H9 (cell line): ENCODE measurements at regions not wholly inside any gene's neighbourhood (a gene's known extent, or its start where the extent isn't known, plus 50 kb on each side); places are given as distances from the start of the nearest gene placed in this dataset.

Experiments used
- DNase-seq: peaks from one replicate; pipeline ENCODE4 v3.0.0-alpha.2; 2017
- H2AFZ ChIP-seq: one replicate; pipeline ENCODE4 v1.6.1; 2013; ENCODE audit warnings: mild to moderate bottlenecking, low read length, control low read depth, moderate library complexity
- H2AK5ac ChIP-seq: 2 replicates; pipeline ENCODE4 v1.6.1; 2013; ENCODE audit warnings: low read length, control low read depth, mixed read lengths; ENCODE audit not compliant: insufficient read length
- H2BK120ac ChIP-seq: one replicate; pipeline ENCODE4 v1.6.1; 2013; ENCODE audit warnings: low read depth, mild to moderate bottlenecking, low read length, control low read depth, inconsistent platforms; ENCODE audit not compliant: poor library complexity, severe bottlenecking
- H2BK12ac ChIP-seq: 2 replicates; pipeline ENCODE4 v1.6.1; 2013; ENCODE audit warnings: low read length, control low read depth, mixed read lengths, low read depth; ENCODE audit not compliant: insufficient read length
- H2BK15ac ChIP-seq: 2 replicates; pipeline ENCODE4 v1.6.1; 2013; ENCODE audit warnings: low read depth, low read length, control low read depth
- H2BK20ac ChIP-seq: one replicate; pipeline ENCODE4 v1.6.1; 2013; ENCODE audit warnings: low read depth, mild to moderate bottlenecking, low read length, control low read depth, inconsistent platforms; ENCODE audit not compliant: poor library complexity, severe bottlenecking
- H2BK5ac ChIP-seq: 2 replicates; pipeline ENCODE4 v1.6.1; 2013; ENCODE audit warnings: low read length, control low read depth, mixed read lengths; ENCODE audit not compliant: insufficient read length
- H3K14ac ChIP-seq: 2 replicates; pipeline ENCODE4 v1.6.1; 2013; ENCODE audit warnings: low read length, control low read depth; ENCODE audit not compliant: insufficient read depth
- H3K18ac ChIP-seq: 2 replicates; pipeline ENCODE4 v1.6.1; 2013; ENCODE audit warnings: low read depth, mild to moderate bottlenecking, mixed read lengths, low read length, control low read depth; ENCODE audit not compliant: insufficient read length
- H3K23ac ChIP-seq: 2 replicates; pipeline ENCODE4 v1.6.1; 2013; ENCODE audit warnings: low read length, control low read depth, mixed read lengths, low read depth; ENCODE audit not compliant: insufficient read length
- H3K23me2 ChIP-seq: 2 replicates; pipeline ENCODE4 v1.6.1; 2013; ENCODE audit warnings: low read depth, mild to moderate bottlenecking, mixed read lengths, low read length, control low read depth; ENCODE audit not compliant: insufficient read length, poor library complexity, severe bottlenecking
- H3K27ac ChIP-seq: 2 replicates; pipeline ENCODE4 v1.5.1; 2013; ENCODE audit warnings: low read length, control low read depth, mixed read lengths, low read depth; ENCODE audit not compliant: insufficient read length
- H3K27me3 ChIP-seq: 2 replicates; pipeline ENCODE4 v1.6.1; 2013; ENCODE audit warnings: low read length, control low read depth, inconsistent platforms; ENCODE audit not compliant: insufficient read depth
- H3K4ac ChIP-seq: 2 replicates; pipeline ENCODE4 v1.6.1; 2013; ENCODE audit warnings: low read depth, mild to moderate bottlenecking, control low read depth, inconsistent platforms, low read length, moderate library complexity
- H3K4me1 ChIP-seq: 2 replicates; pipeline ENCODE4 v1.6.1; 2013; ENCODE audit warnings: low read length, control low read depth, inconsistent platforms; ENCODE audit not compliant: insufficient read depth
- H3K4me2 ChIP-seq: 2 replicates; pipeline ENCODE4 v1.6.1; 2013; ENCODE audit warnings: low read length, control low read depth, mixed read lengths; ENCODE audit not compliant: insufficient read length, insufficient read depth
- H3K56ac ChIP-seq: 2 replicates; pipeline ENCODE4 v1.6.1; 2013; ENCODE audit warnings: low read depth, mild to moderate bottlenecking, mixed read lengths, low read length, control low read depth; ENCODE audit not compliant: insufficient read length
- H3K79me1 ChIP-seq: 2 replicates; pipeline ENCODE4 v1.6.1; 2013; ENCODE audit warnings: low read depth, mild to moderate bottlenecking, moderate library complexity, low read length, control low read depth, inconsistent platforms; ENCODE audit not compliant: insufficient read depth, poor library complexity, severe bottlenecking
- H3K79me2 ChIP-seq: 2 replicates; pipeline ENCODE4 v1.6.1; 2013; ENCODE audit warnings: low read length, control low read depth, inconsistent platforms; ENCODE audit not compliant: insufficient read depth
- H3K9ac ChIP-seq: 2 replicates; pipeline ENCODE4 v1.6.1; 2013; ENCODE audit warnings: low read length, control low read depth, mixed read lengths; ENCODE audit not compliant: insufficient read length; ENCODE audit errors: extremely low read depth
- H3K9me3 ChIP-seq: one replicate; pipeline ENCODE4 v1.6.1; 2013; ENCODE audit warnings: low read depth, low read length, inconsistent platforms; ENCODE audit not compliant: control insufficient read depth
- H3T11ph ChIP-seq: one replicate; pipeline ENCODE4 v1.6.1; 2013; ENCODE audit warnings: mild to moderate bottlenecking, low read length, control low read depth, inconsistent platforms
- H4K20me1 ChIP-seq: one replicate; pipeline ENCODE4 v1.6.1; 2013; ENCODE audit not compliant: control insufficient read depth, insufficient read length, insufficient read depth
- H4K5ac ChIP-seq: 2 replicates; pipeline ENCODE4 v1.6.1; 2013; ENCODE audit warnings: low read depth, mild to moderate bottlenecking, mixed read lengths, low read length, control low read depth; ENCODE audit not compliant: insufficient read length
- H4K8ac ChIP-seq: replicated peaks from 2 replicates; pipeline ENCODE4 v1.6.1; 2013; ENCODE audit warnings: low read length, control low read depth, mixed read lengths, low read depth; ENCODE audit not compliant: insufficient read length
- H4K91ac ChIP-seq: 2 replicates; pipeline ENCODE4 v1.6.1; 2013; ENCODE audit warnings: low read depth, mild to moderate bottlenecking, moderate library complexity, mixed read lengths, low read length, control low read depth; ENCODE audit not compliant: insufficient read length
- H3K27ac Mint-ChIP-seq, 3 experiments: 2 replicates in 2 of 3; 3 replicates in 1 of 3; pipeline ENCODE4 v1.8.0; 2020 to 2021; ENCODE audit warnings: mixed read lengths in 3 of 3, mild to moderate bottlenecking in 1 of 3, moderate library complexity in 1 of 3
- H3K27me3 Mint-ChIP-seq: 2 replicates; pipeline ENCODE4 v1.8.0; 2021; ENCODE audit warnings: low read depth, mild to moderate bottlenecking, moderate library complexity, mixed read lengths
- H3K36me3 Mint-ChIP-seq, 3 experiments: 2 replicates in 2 of 3; 3 replicates in 1 of 3; pipeline ENCODE4 v1.8.0; 2020 to 2021; ENCODE audit warnings: low read depth in 3 of 3, mixed read lengths in 3 of 3; ENCODE audit not compliant: insufficient read depth in 1 of 3
- H3K4me1 Mint-ChIP-seq, 2 experiments: 2 replicates each; pipeline ENCODE4 v1.8.0; 2020; ENCODE audit warnings: mixed read lengths in 2 of 2
- H3K4me3 Mint-ChIP-seq, 2 experiments: 2 replicates in 1 of 2; 3 replicates in 1 of 2; pipeline ENCODE4 v1.8.0; 2020 to 2021; ENCODE audit warnings: mild to moderate bottlenecking in 2 of 2, mixed read lengths in 2 of 2, moderate library complexity in 1 of 2
- H3K9me3 Mint-ChIP-seq, 2 experiments: 2 replicates in 1 of 2; 3 replicates in 1 of 2; pipeline ENCODE4 v1.8.0; 2020; ENCODE audit warnings: mild to moderate bottlenecking in 2 of 2, mixed read lengths in 2 of 2, moderate library complexity in 1 of 2
- WGBS: extraction: QIAGEN DNeasy Blood & Tissue Kit; methylation state at CpG from one replicate; pipeline ENCODE4 v1.1.7; 2013; ENCODE audit warnings: missing lambda C conversion rate, low lambda C conversion rate, mixed read lengths; ENCODE audit not compliant: insufficient read length; ENCODE audit errors: extremely low coverage; 5-methylcytosine and 5-hydroxymethylcytosine counted together
- TF ChIP-seq, protein P1 (sequence below): fragments of 200-600 bp; sonication (generic); conservative IDR thresholded peaks from 3 replicates; pipeline ENCODE4 v1.8.0; 2021; ENCODE audit warnings: antibody characterized with exemption, mild to moderate bottlenecking

- Mint-ChIP-seq H3K27ac (no peak overlapping the region), H3K4me1 (peaks cover 0 to 4% of the 10 kb centered on the region in 2 experiments; a peak in 1 of 4 replicates)
Measured at GRCh38 chr2:164328310-164328709, 293.0 kb downstream of the GRB14 start.

More at GRCh38 chr2:164328310-164328709, 293.0 kb downstream of the GRB14 start:
- Histone ChIP-seq H3K79me1 (no peaks in the 10 kb centered on the region), H4K20me1 (no peaks in the 10 kb centered on the region), H3K18ac (no peak overlapping the region), H3K14ac (no peak overlapping the region), H2BK5ac (no peak overlapping the region), H3K23ac (no peak overlapping the region), H2BK120ac (no peak overlapping the region), H2BK15ac (no peak overlapping the region), H4K5ac (no peak overlapping the region), H2BK12ac (no peak overlapping the region), H2AFZ (no peak overlapping the region), H2AK5ac (no peak overlapping the region), H3K4me2 (no peak overlapping the region), H4K8ac (no peak overlapping the region), H3K27me3 (no peaks in the 10 kb centered on the region), H3K4me1 (no peaks in the 10 kb centered on the region), H3K9me3 (no peaks in the 10 kb centered on the region), H4K91ac (no peak overlapping the region), H3K79me2 (no peaks in the 10 kb centered on the region), H3T11ph (no peak overlapping the region), H3K9ac (no peak overlapping the region), H3K23me2 (no peaks in the 10 kb centered on the region), H3K4ac (no peak overlapping the region), H2BK20ac (no peak overlapping the region), H3K56ac (no peak overlapping the region), H3K27ac (no peak overlapping the region)
- Mint-ChIP-seq H3K36me3 (peaks cover 0 to 4% (median 0%) of the 10 kb centered on the region in 3 experiments; a peak in 3 of 7 replicates), H3K9me3 (peaks cover 5 to 10% of the 10 kb centered on the region in 2 experiments; a peak in 3 of 5 replicates), H3K4me3 (no peak overlapping the region), H3K27me3 (no peaks in the 10 kb centered on the region)
- TF ChIP-seq, protein P1, sequence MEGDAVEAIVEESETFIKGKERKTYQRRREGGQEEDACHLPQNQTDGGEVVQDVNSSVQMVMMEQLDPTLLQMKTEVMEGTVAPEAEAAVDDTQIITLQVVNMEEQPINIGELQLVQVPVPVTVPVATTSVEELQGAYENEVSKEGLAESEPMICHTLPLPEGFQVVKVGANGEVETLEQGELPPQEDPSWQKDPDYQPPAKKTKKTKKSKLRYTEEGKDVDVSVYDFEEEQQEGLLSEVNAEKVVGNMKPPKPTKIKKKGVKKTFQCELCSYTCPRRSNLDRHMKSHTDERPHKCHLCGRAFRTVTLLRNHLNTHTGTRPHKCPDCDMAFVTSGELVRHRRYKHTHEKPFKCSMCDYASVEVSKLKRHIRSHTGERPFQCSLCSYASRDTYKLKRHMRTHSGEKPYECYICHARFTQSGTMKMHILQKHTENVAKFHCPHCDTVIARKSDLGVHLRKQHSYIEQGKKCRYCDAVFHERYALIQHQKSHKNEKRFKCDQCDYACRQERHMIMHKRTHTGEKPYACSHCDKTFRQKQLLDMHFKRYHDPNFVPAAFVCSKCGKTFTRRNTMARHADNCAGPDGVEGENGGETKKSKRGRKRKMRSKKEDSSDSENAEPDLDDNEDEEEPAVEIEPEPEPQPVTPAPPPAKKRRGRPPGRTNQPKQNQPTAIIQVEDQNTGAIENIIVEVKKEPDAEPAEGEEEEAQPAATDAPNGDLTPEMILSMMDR, result no peak
- no peak for DNase-seq
- WGBS, result no CpG with 5 or more reads among the region's 4 CpGs
